SU-DHL-6 (cell line): ENCODE measurements at regions not wholly inside any gene's neighbourhood (a gene's known extent, or its start where the extent isn't known, plus 50 kb on each side); places are given as distances from the start of the nearest gene placed in this dataset.

Experiments used
- H2AFZ ChIP-seq: fragments of 200-600 bp; sonication (generic); 2 replicates; pipeline ENCODE4 v1.6.1; 2014; ENCODE audit warnings: low read depth, mild to moderate bottlenecking, moderate library complexity, mixed read lengths, antibody characterized with exemption, low read length; ENCODE audit not compliant: severe bottlenecking
- H3F3A ChIP-seq: fragments of 200-600 bp; shearing (Covaris generic); 2 replicates; pipeline ENCODE4 v1.6.0; 2016; ENCODE audit warnings: antibody characterized with exemption, mild to moderate bottlenecking; ENCODE audit not compliant: insufficient read depth
- H3K27ac ChIP-seq: fragments of 200-600 bp; sonication (generic); 2 replicates; pipeline ENCODE4 v1.5.1; 2016; ENCODE audit warnings: low read depth, mild to moderate bottlenecking, low read length, moderate library complexity, mixed read lengths
- H3K27me3 ChIP-seq: fragments of 200-600 bp; sonication (generic), shearing (Covaris generic); 2 replicates; pipeline ENCODE4 v1.6.0; 2014; ENCODE audit warnings: mild to moderate bottlenecking, low read length
- H3K36me3 ChIP-seq: fragments of 200-600 bp; sonication (generic); 2 replicates; pipeline ENCODE4 v1.6.1; 2014; ENCODE audit warnings: mild to moderate bottlenecking, low read length, mixed read lengths
- H3K4me2 ChIP-seq: fragments of 300-600, 200-600 bp; shearing (Covaris generic), sonication (generic); 2 replicates; pipeline ENCODE4 v1.6.0; 2014; ENCODE audit warnings: low read length, low read depth, mild to moderate bottlenecking; ENCODE audit not compliant: poor library complexity, severe bottlenecking
- H3K4me3 ChIP-seq: fragments of 200-600 bp; sonication (generic); 2 replicates; pipeline ENCODE4 v1.5.1; 2014; ENCODE audit warnings: antibody characterized with exemption, low read length, mild to moderate bottlenecking, mixed read lengths; ENCODE audit not compliant: insufficient read depth, poor library complexity, severe bottlenecking
- H3K79me2 ChIP-seq: fragments of 200-600 bp; sonication (generic); 2 replicates; pipeline ENCODE4 v1.6.1; 2014; ENCODE audit warnings: mild to moderate bottlenecking, low read length, moderate library complexity; ENCODE audit not compliant: insufficient read depth
- H3K9ac ChIP-seq: fragments of 200-600 bp; sonication (generic); 2 replicates; pipeline ENCODE4 v1.7.0; 2014; ENCODE audit warnings: mild to moderate bottlenecking, low read length
- H3K9me2 ChIP-seq: fragments of 200-600 bp; sonication (generic); replicated peaks from 2 replicates; pipeline ENCODE4 v1.6.1; 2014; ENCODE audit warnings: low read length; ENCODE audit not compliant: insufficient read depth
- H3K9me3 ChIP-seq: fragments of 200-600 bp; sonication (generic); 2 replicates; pipeline ENCODE4 v1.6.1; 2014; ENCODE audit warnings: low read length, mixed read lengths; ENCODE audit not compliant: insufficient read depth
- H4K20me1 ChIP-seq: fragments of 200-600 bp; sonication (generic); 2 replicates; pipeline ENCODE4 v1.6.1; 2014; ENCODE audit warnings: low read depth, mild to moderate bottlenecking, antibody characterized with exemption, low read length, moderate library complexity, mixed read lengths
- CTCF ChIP-seq: fragments of 200-600 bp; sonication (generic); IDR thresholded peaks from one replicate; pipeline ENCODE4 v1.5.1; 2017; ENCODE audit warnings: antibody characterized with exemption, mild to moderate bottlenecking, low read length, moderate library complexity; ENCODE audit not compliant: insufficient read depth, poor library complexity, severe bottlenecking
- EZH2phosphoT487 ChIP-seq: fragments of 200-600 bp; sonication (generic), shearing (Covaris generic); conservative IDR thresholded peaks from 2 replicates; pipeline ENCODE4 v1.6.1; 2018; ENCODE audit warnings: mild to moderate bottlenecking, antibody characterized with exemption, low read length, moderate library complexity, mixed read lengths

- no peak overlapping the region for H3K4me3 ChIP-seq
- H3K4me2 ChIP-seq, result no peak overlapping the region
- no peaks in the 10 kb centered on the region for H3K36me3 ChIP-seq
- no peak overlapping the region for H3K9ac ChIP-seq
- H2AFZ ChIP-seq, result no peak overlapping the region
- no peaks in the 10 kb centered on the region for H3F3A ChIP-seq
- H3K27ac ChIP-seq, result no peak overlapping the region
- H3K9me3 ChIP-seq, result no peaks in the 10 kb centered on the region
- H4K20me1 ChIP-seq, result no peaks in the 10 kb centered on the region
- no peaks in the 10 kb centered on the region for H3K27me3 ChIP-seq
- no peaks in the 10 kb centered on the region for H3K79me2 ChIP-seq
- TF ChIP-seq EZH2phosphoT487, result no peak
- no peak for TF ChIP-seq CTCF
- no peaks in the 10 kb centered on the region for H3K9me2 ChIP-seq
Observed at GRCh38 chr4:124525524-124525923, 187.0 kb downstream of the ANKRD50 start.

- Histone ChIP-seq H3K4me3 (no peak overlapping the region), H2AFZ (no peak overlapping the region), H3F3A (no peaks in the 10 kb centered on the region), H3K36me3 (no peaks in the 10 kb centered on the region), H3K9ac (no peak overlapping the region), H3K9me2 (no peaks in the 10 kb centered on the region), H3K27ac (no peak overlapping the region), H3K4me2 (no peak overlapping the region), H3K79me2 (no peaks in the 10 kb centered on the region), H3K27me3 (no peaks in the 10 kb centered on the region), H4K20me1 (no peaks in the 10 kb centered on the region), H3K9me3 (no peaks in the 10 kb centered on the region)
- TF ChIP-seq EZH2phosphoT487 (no peak), CTCF (no peak)
Observed at GRCh38 chr4:124526331-124526730, 186.2 kb downstream of the ANKRD50 start.

DNA sequence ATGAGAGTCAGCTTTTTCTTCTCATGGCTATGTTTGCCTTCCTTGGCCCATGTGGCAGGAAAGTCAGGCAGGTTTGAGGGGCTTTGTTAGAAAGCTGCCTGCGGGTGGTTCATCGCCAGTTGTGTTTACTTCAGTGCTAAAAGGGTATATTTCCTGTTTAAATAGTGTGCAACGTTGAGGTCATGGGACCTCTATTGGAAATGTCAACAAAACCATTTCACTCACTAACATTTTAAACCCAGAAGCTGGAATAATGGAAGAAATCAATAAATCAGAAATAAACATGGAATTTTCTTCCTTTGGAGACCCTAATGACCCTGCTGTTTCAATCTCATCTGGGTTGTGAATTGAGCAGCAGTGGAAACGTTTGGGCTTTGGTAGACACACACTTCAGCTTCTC, 185.8 kb downstream of the ANKRD50 start:
- no peak for TF ChIP-seq EZH2phosphoT487
- no peak for TF ChIP-seq CTCF
- Histone ChIP-seq H3K27ac (no peak overlapping the region), H3K9me2 (no peaks in the 10 kb centered on the region), H3K36me3 (no peaks in the 10 kb centered on the region), H3K27me3 (no peaks in the 10 kb centered on the region), H4K20me1 (no peaks in the 10 kb centered on the region), H3K4me2 (no peak overlapping the region), H3F3A (no peaks in the 10 kb centered on the region), H2AFZ (no peak overlapping the region), H3K9me3 (no peaks in the 10 kb centered on the region), H3K4me3 (no peak overlapping the region), H3K9ac (no peak overlapping the region), H3K79me2 (no peaks in the 10 kb centered on the region)

DNA sequence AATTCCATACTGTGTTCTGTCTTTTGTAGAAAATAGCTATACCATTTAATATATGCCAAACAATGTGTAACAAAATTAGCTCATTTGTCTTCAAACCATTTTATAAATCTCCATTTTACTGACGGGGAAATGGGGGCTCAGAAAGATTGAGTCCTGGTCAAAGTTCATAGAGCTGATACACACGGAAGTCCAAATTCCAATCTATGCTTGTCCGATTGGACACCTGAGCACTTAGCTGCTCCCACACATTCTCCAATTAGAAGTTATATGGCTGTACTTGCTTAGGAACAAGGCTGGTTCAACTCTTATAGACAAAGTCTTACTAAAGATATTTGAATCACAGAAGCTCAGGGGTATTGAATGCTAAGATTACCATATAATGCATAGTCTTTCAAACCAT, 185.2 kb downstream of the ANKRD50 start:
- no peak for TF ChIP-seq EZH2phosphoT487
- TF ChIP-seq CTCF, result no peak
- Histone ChIP-seq H3K4me3 (no peak overlapping the region), H3K9ac (no peak overlapping the region), H4K20me1 (no peaks in the 10 kb centered on the region), H3K4me2 (no peak overlapping the region), H2AFZ (no peak overlapping the region), H3K27me3 (no peaks in the 10 kb centered on the region), H3K36me3 (no peaks in the 10 kb centered on the region), H3F3A (no peaks in the 10 kb centered on the region), H3K27ac (no peak overlapping the region), H3K9me3 (no peaks in the 10 kb centered on the region), H3K9me2 (no peaks in the 10 kb centered on the region), H3K79me2 (no peaks in the 10 kb centered on the region)
